A549 (cell line): ENCODE measurements at regions not wholly inside any gene's neighbourhood (a gene's known extent, or its start where the extent isn't known, plus 50 kb on each side); places are given as distances from the start of the nearest gene placed in this dataset.

Source experiments
- ATAC-seq, 2 experiments: fragments of 200-7000 bp in 1 of 2; fragments of >200 bp in 1 of 2; cut with Nextera tagmentation in 1 of 2; cut with Tn5 transposase in 1 of 2; 3 replicates each; pipeline versions ENCODE4 v1.8.0 to v1.9.1; 2018 to 2020; ENCODE audit warnings: mild to moderate bottlenecking in 1 of 2, moderate library complexity in 1 of 2
- CTCF ChIA-PET: fragments of 300-600 bp; sonication (Branson Sonifier 250); formaldehyde crosslinking; extraction: SDS; loops from one replicate; lab custom pipeline; 2021; ENCODE audit warnings: antibody characterized with exemption, inconsistent platforms; lab: Yijun Ruan, JAX
- POLR2A ChIA-PET: fragments of 350-600 bp; formaldehyde crosslinking; extraction: SDS; loops from one replicate; lab custom pipeline; 2021; ENCODE audit warnings: antibody characterized with exemption, inconsistent platforms; lab: Yijun Ruan, JAX
- DNase-seq, 2 experiments: peaks; one replicate each; pipeline versions ENCODE4 v3.0.0 to v3.0.0-alpha.2; 2011 to 2016; ENCODE audit warnings: low read depth in 1 of 2, low spot score in 1 of 2
- FAIRE-seq: peaks from 2 replicates; lab custom pipeline; 2011; peaks lifted over from hg19 to GRCh38; lab: Jason Lieb, UNC
- H3K27ac ChIP-seq, 2 experiments: fragments of >200 bp; sonication (Bioruptor Twin); formaldehyde crosslinking; 3 replicates each; pipeline ENCODE4 v1.5.1; 2016 to 2017
- H3K4me1 ChIP-seq: fragments of >200 bp; sonication (Bioruptor Twin); formaldehyde crosslinking; 3 replicates; pipeline ENCODE4 v1.6.1; 2016
- H3K4me2 ChIP-seq: fragments of >200 bp; sonication (Bioruptor Twin); formaldehyde crosslinking; 3 replicates; pipeline ENCODE4 v1.6.1; 2016
- H3K4me3 ChIP-seq: fragments of >200 bp; sonication (Bioruptor Twin); formaldehyde crosslinking; 3 replicates; pipeline ENCODE4 v1.5.1; 2016
- H3K9me3 ChIP-seq: fragments of >200 bp; sonication (Bioruptor Twin); formaldehyde crosslinking; 3 replicates; pipeline ENCODE4 v1.6.1; 2016
- CHD2 ChIP-seq: fragments of 150-350 bp; IDR thresholded peaks from 2 replicates; pipeline ENCODE4 v1.6.1; 2014; ENCODE audit warnings: low read length; ENCODE audit not compliant: partially characterized antibody
- EP300 ChIP-seq, 2 experiments: fragments of >200 bp; sonication (Bioruptor Twin); formaldehyde crosslinking; IDR thresholded peaks; 2 replicates in 1 of 2; 3 replicates in 1 of 2; pipeline ENCODE4 v1.6.1; 2016 to 2017
- FOXS1 ChIP-seq: fragments of 250-450 bp; sonication (Bioruptor Pico); IDR thresholded peaks from 2 replicates; pipeline ENCODE4 v1.5.0; 2020; ENCODE audit warnings: mild to moderate bottlenecking, moderate library complexity
- HOXA7 ChIP-seq: fragments of 250-450 bp; sonication (Bioruptor Pico); IDR thresholded peaks from 2 replicates; pipeline ENCODE4 v1.5.0; 2020; ENCODE audit warnings: mild to moderate bottlenecking, moderate library complexity
- JUN ChIP-seq, 2 experiments: fragments of >200 bp; sonication (Bioruptor Twin); formaldehyde crosslinking; IDR thresholded peaks; 2 replicates in 1 of 2; 3 replicates in 1 of 2; pipeline ENCODE4 v1.6.1; 2016 to 2017
- JUNB ChIP-seq: fragments of >200 bp; sonication (Bioruptor Twin); formaldehyde crosslinking; IDR thresholded peaks from 2 replicates; pipeline ENCODE4 v1.6.1; 2016
- KDM5A ChIP-seq: fragments of 200-600 bp; sonication (generic); IDR thresholded peaks from 2 replicates; pipeline ENCODE4 v1.6.1; 2016; ENCODE audit warnings: antibody characterized with exemption, mild to moderate bottlenecking
- MAFK ChIP-seq: fragments of 450-650 bp; IDR thresholded peaks from 2 replicates; pipeline ENCODE4 v1.6.1; 2014; ENCODE audit not compliant: partially characterized antibody
- MYC ChIP-seq: IDR thresholded peaks from 2 replicates; pipeline ENCODE4 v1.6.1; 2012; ENCODE audit warnings: mild to moderate bottlenecking, inconsistent platforms, low read length, improper control_type of control experiment, borderline replicate concordance
- NFE2L2 ChIP-seq: fragments of 150-350 bp; conservative IDR thresholded peaks from 2 replicates; pipeline ENCODE4 v1.6.1; 2014; ENCODE audit warnings: low read length
- NPAS2 ChIP-seq: fragments of 250-450 bp; sonication (Bioruptor Pico); IDR thresholded peaks from 2 replicates; pipeline ENCODE4 v1.8.0; 2022; ENCODE audit warnings: mild to moderate bottlenecking, moderate library complexity, borderline replicate concordance
- NR3C1 ChIP-seq: fragments of >200 bp; sonication (Bioruptor Twin); formaldehyde crosslinking; IDR thresholded peaks from 3 replicates; pipeline ENCODE4 v1.6.1; 2017
- POLR2A ChIP-seq: IDR thresholded peaks from 2 replicates; pipeline ENCODE4 v1.6.1; 2012; ENCODE audit warnings: mild to moderate bottlenecking, low read length
- RAD21 ChIP-seq, 2 experiments: fragments of >200 bp in 1 of 2; sonication (Bioruptor Twin) in 1 of 2; formaldehyde crosslinking in 1 of 2; IDR thresholded peaks in 1 of 2; conservative IDR thresholded peaks in 1 of 2; 2 replicates in 1 of 2; 3 replicates in 1 of 2; pipeline ENCODE4 v1.6.1; 2012 to 2018; ENCODE audit warnings: inconsistent platforms in 1 of 2
- RFX5 ChIP-seq: fragments of 450-650 bp; IDR thresholded peaks from 2 replicates; pipeline ENCODE4 v1.7.1; 2014; ENCODE audit warnings: antibody characterized with exemption, mild to moderate bottlenecking, moderate library complexity
- SREBF2 ChIP-seq: fragments of 450-650 bp; IDR thresholded peaks from 2 replicates; pipeline ENCODE4 v1.6.1; 2014; ENCODE audit warnings: mild to moderate bottlenecking, moderate library complexity
- TFCP2L1 ChIP-seq: fragments of 250-450 bp; sonication (Bioruptor Pico); IDR thresholded peaks from 2 replicates; pipeline ENCODE4 v1.5.0; 2021; ENCODE audit warnings: mild to moderate bottlenecking
- TP53 ChIP-seq: fragments of 250-450 bp; sonication (Bioruptor Pico); IDR thresholded peaks from 2 replicates; pipeline ENCODE4 v1.5.0; 2021; ENCODE audit warnings: mild to moderate bottlenecking, moderate library complexity
- ZFP36 ChIP-seq: fragments of 450-650 bp; IDR thresholded peaks from 2 replicates; pipeline ENCODE4 v1.6.1; 2014; ENCODE audit warnings: borderline replicate concordance; ENCODE audit not compliant: partially characterized antibody
- ZNF302 ChIP-seq: fragments of 250-450 bp; sonication (Bioruptor Pico); IDR thresholded peaks from 2 replicates; pipeline ENCODE4 v1.9.0; 2021; ENCODE audit warnings: inconsistent platforms, mild to moderate bottlenecking, moderate library complexity
- WGBS: methylation state at CpG from one replicate; pipeline ENCODE4 v1.1.6; 2017; ENCODE audit errors: missing lambda C conversion rate; 5-methylcytosine and 5-hydroxymethylcytosine counted together
- TF ChIP-seq, protein P1 (sequence below): IDR thresholded peaks from 2 replicates; pipeline ENCODE4 v1.6.1; 2012
- TF ChIP-seq, protein P2 (sequence below): fragments of >200 bp; sonication (Bioruptor Twin); formaldehyde crosslinking; IDR thresholded peaks from 3 replicates; pipeline ENCODE4 v1.5.1; 2016
- TF ChIP-seq, protein P3 (sequence below): fragments of 200-600 bp; sonication (generic); IDR thresholded peaks from 2 replicates; pipeline ENCODE4 v1.6.1; 2016; ENCODE audit warnings: antibody characterized with exemption, mild to moderate bottlenecking, moderate library complexity
- TF ChIP-seq, protein P4 (sequence below): IDR thresholded peaks from 2 replicates; pipeline ENCODE4 v1.6.1; 2012
- TF ChIP-seq, protein P5 (sequence below): fragments of >200 bp; sonication (Bioruptor Twin); formaldehyde crosslinking; IDR thresholded peaks from 2 replicates; pipeline ENCODE4 v1.6.1; 2016
- TF ChIP-seq, protein P6 (sequence below): fragments of 450-650 bp; IDR thresholded peaks from 2 replicates; pipeline ENCODE4 v1.6.1; 2014; ENCODE audit warnings: antibody characterized with exemption

DNA sequence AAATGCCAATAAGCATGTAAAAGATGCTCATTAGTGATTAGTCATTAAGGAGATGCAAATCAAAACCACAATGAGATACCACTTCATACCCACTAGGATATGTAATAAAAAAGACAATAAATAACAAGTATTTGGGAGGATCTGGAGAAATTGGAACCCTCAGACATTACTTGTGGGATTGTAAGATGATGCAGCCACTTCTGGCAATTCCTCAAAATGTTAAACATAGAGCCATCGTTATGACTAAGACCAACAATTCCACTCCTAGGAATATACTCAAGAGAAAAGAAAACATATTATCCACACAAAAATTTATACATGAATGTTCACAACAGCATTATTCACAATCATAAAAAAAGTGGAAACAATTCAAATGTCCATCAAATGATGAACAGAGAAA, 336.2 kb upstream of the PMFBP1 start:
- 61% methylated on average over 1 of the region's 1 CpG for WGBS
- Histone ChIP-seq H3K4me1 (no peaks in the 10 kb centered on the region), H3K27ac (no peak overlapping the region), H3K4me2 (no peak overlapping the region), H3K4me3 (no peak overlapping the region), H3K9me3 (no peaks in the 10 kb centered on the region)
- no peak for ATAC-seq
- no peak for DNase-seq
- ChIA-PET POLR2A (no interaction called here), CTCF (no interaction called here)
- no peak for TF ChIP-seq CHD2
- TF ChIP-seq TFCP2L1 (CRISPR knock-in tag), result no peak
- TF ChIP-seq TP53 (CRISPR knock-in tag), result no peak
- no peak for TF ChIP-seq MYC
- no peak for TF ChIP-seq NPAS2 (CRISPR knock-in tag)
- TF ChIP-seq FOXS1 (CRISPR knock-in tag), result no peak
- TF ChIP-seq, protein P1, sequence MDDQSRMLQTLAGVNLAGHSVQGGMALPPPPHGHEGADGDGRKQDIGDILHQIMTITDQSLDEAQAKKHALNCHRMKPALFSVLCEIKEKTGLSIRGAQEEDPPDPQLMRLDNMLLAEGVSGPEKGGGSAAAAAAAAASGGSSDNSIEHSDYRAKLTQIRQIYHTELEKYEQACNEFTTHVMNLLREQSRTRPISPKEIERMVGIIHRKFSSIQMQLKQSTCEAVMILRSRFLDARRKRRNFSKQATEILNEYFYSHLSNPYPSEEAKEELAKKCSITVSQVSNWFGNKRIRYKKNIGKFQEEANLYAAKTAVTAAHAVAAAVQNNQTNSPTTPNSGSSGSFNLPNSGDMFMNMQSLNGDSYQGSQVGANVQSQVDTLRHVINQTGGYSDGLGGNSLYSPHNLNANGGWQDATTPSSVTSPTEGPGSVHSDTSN, result no peak
- TF ChIP-seq, protein P2, sequence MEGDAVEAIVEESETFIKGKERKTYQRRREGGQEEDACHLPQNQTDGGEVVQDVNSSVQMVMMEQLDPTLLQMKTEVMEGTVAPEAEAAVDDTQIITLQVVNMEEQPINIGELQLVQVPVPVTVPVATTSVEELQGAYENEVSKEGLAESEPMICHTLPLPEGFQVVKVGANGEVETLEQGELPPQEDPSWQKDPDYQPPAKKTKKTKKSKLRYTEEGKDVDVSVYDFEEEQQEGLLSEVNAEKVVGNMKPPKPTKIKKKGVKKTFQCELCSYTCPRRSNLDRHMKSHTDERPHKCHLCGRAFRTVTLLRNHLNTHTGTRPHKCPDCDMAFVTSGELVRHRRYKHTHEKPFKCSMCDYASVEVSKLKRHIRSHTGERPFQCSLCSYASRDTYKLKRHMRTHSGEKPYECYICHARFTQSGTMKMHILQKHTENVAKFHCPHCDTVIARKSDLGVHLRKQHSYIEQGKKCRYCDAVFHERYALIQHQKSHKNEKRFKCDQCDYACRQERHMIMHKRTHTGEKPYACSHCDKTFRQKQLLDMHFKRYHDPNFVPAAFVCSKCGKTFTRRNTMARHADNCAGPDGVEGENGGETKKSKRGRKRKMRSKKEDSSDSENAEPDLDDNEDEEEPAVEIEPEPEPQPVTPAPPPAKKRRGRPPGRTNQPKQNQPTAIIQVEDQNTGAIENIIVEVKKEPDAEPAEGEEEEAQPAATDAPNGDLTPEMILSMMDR, result no peak
- TF ChIP-seq HOXA7 (CRISPR knock-in tag), result no peak
- no peak for FAIRE-seq

DNA sequence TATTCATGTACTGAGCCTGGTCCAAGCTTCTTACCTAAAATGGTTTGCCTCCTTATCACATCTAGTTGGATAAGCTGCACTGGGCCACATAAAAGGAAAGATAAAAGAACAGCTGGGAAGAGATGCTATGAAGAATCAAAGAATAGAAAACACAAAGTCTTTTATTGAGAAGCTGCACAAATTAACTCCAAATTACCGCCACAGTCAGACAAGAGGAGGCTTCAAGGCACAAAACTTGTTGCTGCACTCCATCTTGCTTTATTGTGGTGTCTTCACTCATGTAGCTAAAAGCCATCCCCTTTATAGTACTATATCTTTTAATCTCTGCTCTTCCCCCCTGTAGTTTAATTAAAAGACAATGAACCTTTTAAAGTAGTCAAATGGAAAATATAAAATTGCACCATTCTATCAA, 330.6 kb upstream of the PMFBP1 start:
- TF ChIP-seq, protein P3, sequence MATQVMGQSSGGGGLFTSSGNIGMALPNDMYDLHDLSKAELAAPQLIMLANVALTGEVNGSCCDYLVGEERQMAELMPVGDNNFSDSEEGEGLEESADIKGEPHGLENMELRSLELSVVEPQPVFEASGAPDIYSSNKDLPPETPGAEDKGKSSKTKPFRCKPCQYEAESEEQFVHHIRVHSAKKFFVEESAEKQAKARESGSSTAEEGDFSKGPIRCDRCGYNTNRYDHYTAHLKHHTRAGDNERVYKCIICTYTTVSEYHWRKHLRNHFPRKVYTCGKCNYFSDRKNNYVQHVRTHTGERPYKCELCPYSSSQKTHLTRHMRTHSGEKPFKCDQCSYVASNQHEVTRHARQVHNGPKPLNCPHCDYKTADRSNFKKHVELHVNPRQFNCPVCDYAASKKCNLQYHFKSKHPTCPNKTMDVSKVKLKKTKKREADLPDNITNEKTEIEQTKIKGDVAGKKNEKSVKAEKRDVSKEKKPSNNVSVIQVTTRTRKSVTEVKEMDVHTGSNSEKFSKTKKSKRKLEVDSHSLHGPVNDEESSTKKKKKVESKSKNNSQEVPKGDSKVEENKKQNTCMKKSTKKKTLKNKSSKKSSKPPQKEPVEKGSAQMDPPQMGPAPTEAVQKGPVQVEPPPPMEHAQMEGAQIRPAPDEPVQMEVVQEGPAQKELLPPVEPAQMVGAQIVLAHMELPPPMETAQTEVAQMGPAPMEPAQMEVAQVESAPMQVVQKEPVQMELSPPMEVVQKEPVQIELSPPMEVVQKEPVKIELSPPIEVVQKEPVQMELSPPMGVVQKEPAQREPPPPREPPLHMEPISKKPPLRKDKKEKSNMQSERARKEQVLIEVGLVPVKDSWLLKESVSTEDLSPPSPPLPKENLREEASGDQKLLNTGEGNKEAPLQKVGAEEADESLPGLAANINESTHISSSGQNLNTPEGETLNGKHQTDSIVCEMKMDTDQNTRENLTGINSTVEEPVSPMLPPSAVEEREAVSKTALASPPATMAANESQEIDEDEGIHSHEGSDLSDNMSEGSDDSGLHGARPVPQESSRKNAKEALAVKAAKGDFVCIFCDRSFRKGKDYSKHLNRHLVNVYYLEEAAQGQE, result no peak
- no peak for TF ChIP-seq EP300 (IDR thresholded peaks at IDR 0.05)
- TF ChIP-seq, protein P4, sequence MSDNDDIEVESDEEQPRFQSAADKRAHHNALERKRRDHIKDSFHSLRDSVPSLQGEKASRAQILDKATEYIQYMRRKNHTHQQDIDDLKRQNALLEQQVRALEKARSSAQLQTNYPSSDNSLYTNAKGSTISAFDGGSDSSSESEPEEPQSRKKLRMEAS, result no peak
- no peak for TF ChIP-seq RFX5
- TF ChIP-seq NR3C1, result no peak
- TF ChIP-seq NFE2L2, result no peak
- TF ChIP-seq JUN (IDR thresholded peaks at IDR 0.05), result no peak
- TF ChIP-seq SREBF2, result no peak
- TF ChIP-seq HOXA7 (CRISPR knock-in tag), result no peak
- no peak for TF ChIP-seq KDM5A
- TF ChIP-seq, protein P5, sequence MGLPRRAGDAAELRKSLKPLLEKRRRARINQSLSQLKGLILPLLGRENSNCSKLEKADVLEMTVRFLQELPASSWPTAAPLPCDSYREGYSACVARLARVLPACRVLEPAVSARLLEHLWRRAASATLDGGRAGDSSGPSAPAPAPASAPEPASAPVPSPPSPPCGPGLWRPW, result no peak
- TF ChIP-seq RAD21 (conservative IDR thresholded peaks at IDR 0.05 in 1 of 2, IDR thresholded peaks at IDR 0.05 in 1 of 2), result no peak
- TF ChIP-seq ZNF302 (CRISPR knock-in tag), result no peak
- TF ChIP-seq ZFP36, result no peak
- TF ChIP-seq, protein P6, sequence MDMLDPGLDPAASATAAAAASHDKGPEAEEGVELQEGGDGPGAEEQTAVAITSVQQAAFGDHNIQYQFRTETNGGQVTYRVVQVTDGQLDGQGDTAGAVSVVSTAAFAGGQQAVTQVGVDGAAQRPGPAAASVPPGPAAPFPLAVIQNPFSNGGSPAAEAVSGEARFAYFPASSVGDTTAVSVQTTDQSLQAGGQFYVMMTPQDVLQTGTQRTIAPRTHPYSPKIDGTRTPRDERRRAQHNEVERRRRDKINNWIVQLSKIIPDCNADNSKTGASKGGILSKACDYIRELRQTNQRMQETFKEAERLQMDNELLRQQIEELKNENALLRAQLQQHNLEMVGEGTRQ, result no peak
- no peak for TF ChIP-seq MAFK
- TF ChIP-seq POLR2A, result no peak
- TF ChIP-seq JUNB, result no peak
- POLR2A ChIA-PET, result interaction anchor here (0.5 kb wide), 2 partner anchors 284 to 347 kb away, joined by 3 to 5 read pairs; no protein-coding TSS in a partner anchor
- FAIRE-seq (no peak), ATAC-seq (no peak), DNase-seq (no peak)
- CTCF ChIA-PET, result interaction anchor here (0.7 to 1.9 kb wide), 12 partner anchors 10 to 1379 kb away, joined by 3 to 10 read pairs (median 4); no protein-coding TSS in a partner anchor
- Histone ChIP-seq H3K4me2 (no peak overlapping the region), H3K4me1 (no peaks in the 10 kb centered on the region), H3K27ac (no peak overlapping the region), H3K4me3 (no peak overlapping the region), H3K9me3 (no peaks in the 10 kb centered on the region)
- WGBS, result 42% methylated on average over 1 of the region's 1 CpG
